ENCODE measurements at regions not wholly inside any gene's neighbourhood (a gene's known extent, or its start where the extent isn't known, plus 50 kb on each side); places are given as distances from the start of the nearest gene placed in this dataset.

GRCh38 chr9:102842423-102842822 lies 152.7 kb upstream of the CYLC2 start:
- Histone ChIP-seq H3K27me3 (ENCODE audit: low read depth, low read length) (no peaks in the 10 kb centered on the region), H3K27ac (ENCODE audit: low read length) (no peak overlapping the region), H3K9me3 (ENCODE audit: control insufficient read depth in 1 of 2, low read length in 2 of 2) (no peaks in the 10 kb centered on the region), H3K4me3 (ENCODE audit: low read depth in 1 of 2, low read length in 2 of 2) (no peak overlapping the region), H3K36me3 (ENCODE audit: control insufficient read depth in 1 of 2, insufficient read depth in 2 of 2, low read length in 2 of 2) (no peaks in the 10 kb centered on the region), H3K4me1 (ENCODE audit: control insufficient read depth in 1 of 2, insufficient read depth in 2 of 2, low read length in 2 of 2) (no peaks in the 10 kb centered on the region)

GRCh38 chr9:102841376-102841775 lies 153.8 kb upstream of the CYLC2 start:
- no peaks in the 10 kb centered on the region for H3K9me3 ChIP-seq (ENCODE audit: control insufficient read depth in 1 of 2, low read length in 2 of 2)
- H3K4me3 ChIP-seq (ENCODE audit: low read depth in 1 of 2, low read length in 2 of 2), result no peak overlapping the region
- no peaks in the 10 kb centered on the region for H3K36me3 ChIP-seq (ENCODE audit: control insufficient read depth in 1 of 2, insufficient read depth in 2 of 2, low read length in 2 of 2)
- H3K27ac ChIP-seq (ENCODE audit: low read length), result no peak overlapping the region
- H3K4me1 ChIP-seq (ENCODE audit: control insufficient read depth in 1 of 2, insufficient read depth in 2 of 2, low read length in 2 of 2), result no peaks in the 10 kb centered on the region
- no peaks in the 10 kb centered on the region for H3K27me3 ChIP-seq (ENCODE audit: low read depth, low read length)

GRCh38 chr9:102840335-102840734 lies 154.8 kb upstream of the CYLC2 start:
- no peaks in the 10 kb centered on the region for H3K4me1 ChIP-seq (ENCODE audit: control insufficient read depth in 1 of 2, insufficient read depth in 2 of 2, low read length in 2 of 2)
- no peaks in the 10 kb centered on the region for H3K27me3 ChIP-seq (ENCODE audit: low read depth, low read length)
- H3K27ac ChIP-seq (ENCODE audit: low read length), result no peak overlapping the region
- H3K4me3 ChIP-seq (ENCODE audit: low read depth in 1 of 2, low read length in 2 of 2), result no peak overlapping the region
- no peaks in the 10 kb centered on the region for H3K36me3 ChIP-seq (ENCODE audit: control insufficient read depth in 1 of 2, insufficient read depth in 2 of 2, low read length in 2 of 2)
- no peaks in the 10 kb centered on the region for H3K9me3 ChIP-seq (ENCODE audit: control insufficient read depth in 1 of 2, low read length in 2 of 2)

GRCh38 chr9:102832814-102833213 lies 162.3 kb upstream of the CYLC2 start:
- Histone ChIP-seq H3K9me3 (ENCODE audit: control insufficient read depth in 1 of 2, low read length in 2 of 2) (no peaks in the 10 kb centered on the region), H3K27ac (ENCODE audit: low read length) (no peak overlapping the region), H3K36me3 (ENCODE audit: control insufficient read depth in 1 of 2, insufficient read depth in 2 of 2, low read length in 2 of 2) (no peaks in the 10 kb centered on the region), H3K4me3 (ENCODE audit: low read depth in 1 of 2, low read length in 2 of 2) (no peak overlapping the region), H3K27me3 (ENCODE audit: low read depth, low read length) (no peaks in the 10 kb centered on the region), H3K4me1 (ENCODE audit: control insufficient read depth in 1 of 2, insufficient read depth in 2 of 2, low read length in 2 of 2) (no peaks in the 10 kb centered on the region)

GRCh38 chr9:102796244-102796643 lies 198.9 kb upstream of the CYLC2 start:
- Histone ChIP-seq H3K4me3 (ENCODE audit: low read depth in 1 of 2, low read length in 2 of 2) (no peak overlapping the region), H3K9me3 (ENCODE audit: control insufficient read depth in 1 of 2, low read length in 2 of 2) (no peaks in the 10 kb centered on the region), H3K36me3 (ENCODE audit: control insufficient read depth in 1 of 2, insufficient read depth in 2 of 2, low read length in 2 of 2) (no peaks in the 10 kb centered on the region), H3K27ac (ENCODE audit: low read length) (no peak overlapping the region), H3K4me1 (ENCODE audit: control insufficient read depth in 1 of 2, insufficient read depth in 2 of 2, low read length in 2 of 2) (no peaks in the 10 kb centered on the region), H3K27me3 (ENCODE audit: low read depth, low read length) (no peaks in the 10 kb centered on the region)

DNA sequence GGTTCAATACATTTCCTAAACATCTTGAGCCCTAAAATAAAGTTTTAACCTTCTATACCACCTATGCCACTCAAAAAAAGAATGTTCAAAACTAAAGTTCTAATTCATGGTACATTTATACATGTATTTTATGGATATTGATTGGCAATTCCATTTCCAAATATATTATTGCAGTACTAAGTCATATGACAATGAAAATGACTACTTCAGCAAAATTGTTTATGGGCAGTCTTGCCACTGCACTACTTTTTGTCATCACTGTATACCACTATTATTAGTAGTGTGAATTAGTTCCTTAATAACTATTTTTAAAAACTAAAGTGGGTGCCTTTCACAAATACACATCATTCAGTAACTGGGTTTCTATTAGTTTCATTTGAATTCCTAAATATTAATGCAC lies 199.6 kb upstream of the CYLC2 start:
- no peaks in the 10 kb centered on the region for H3K4me1 ChIP-seq (ENCODE audit: control insufficient read depth in 1 of 2, insufficient read depth in 2 of 2, low read length in 2 of 2)
- no peak overlapping the region for H3K4me3 ChIP-seq (ENCODE audit: low read depth in 1 of 2, low read length in 2 of 2)
- H3K36me3 ChIP-seq (ENCODE audit: control insufficient read depth in 1 of 2, insufficient read depth in 2 of 2, low read length in 2 of 2), result no peaks in the 10 kb centered on the region
- H3K27me3 ChIP-seq (ENCODE audit: low read depth, low read length), result no peaks in the 10 kb centered on the region
- no peaks in the 10 kb centered on the region for H3K9me3 ChIP-seq (ENCODE audit: control insufficient read depth in 1 of 2, low read length in 2 of 2)
- H3K27ac ChIP-seq (ENCODE audit: low read length), result no peak overlapping the region

GRCh38 chr9:102779356-102779755 lies 215.8 kb upstream of the CYLC2 start:
- no peaks in the 10 kb centered on the region for H3K27me3 ChIP-seq (ENCODE audit: low read depth, low read length)
- no peaks in the 10 kb centered on the region for H3K36me3 ChIP-seq (ENCODE audit: control insufficient read depth in 1 of 2, insufficient read depth in 2 of 2, low read length in 2 of 2)
- no peaks in the 10 kb centered on the region for H3K4me1 ChIP-seq (ENCODE audit: control insufficient read depth in 1 of 2, insufficient read depth in 2 of 2, low read length in 2 of 2)
- no peaks in the 10 kb centered on the region for H3K9me3 ChIP-seq (ENCODE audit: control insufficient read depth in 1 of 2, low read length in 2 of 2)
- no peak overlapping the region for H3K27ac ChIP-seq (ENCODE audit: low read length)
- H3K4me3 ChIP-seq (ENCODE audit: low read depth in 1 of 2, low read length in 2 of 2), result no peak overlapping the region

GRCh38 chr9:102778746-102779145 lies 216.4 kb upstream of the CYLC2 start:
- Histone ChIP-seq H3K9me3 (ENCODE audit: control insufficient read depth in 1 of 2, low read length in 2 of 2) (no peaks in the 10 kb centered on the region), H3K4me3 (ENCODE audit: low read depth in 1 of 2, low read length in 2 of 2) (no peak overlapping the region), H3K4me1 (ENCODE audit: control insufficient read depth in 1 of 2, insufficient read depth in 2 of 2, low read length in 2 of 2) (no peaks in the 10 kb centered on the region), H3K36me3 (ENCODE audit: control insufficient read depth in 1 of 2, insufficient read depth in 2 of 2, low read length in 2 of 2) (no peaks in the 10 kb centered on the region), H3K27me3 (ENCODE audit: low read depth, low read length) (no peaks in the 10 kb centered on the region), H3K27ac (ENCODE audit: low read length) (no peak overlapping the region)

GRCh38 chr9:102770704-102771103 lies 224.4 kb upstream of the CYLC2 start:
- H3K27me3 ChIP-seq (ENCODE audit: low read depth, low read length), result no peaks in the 10 kb centered on the region
- no peaks in the 10 kb centered on the region for H3K4me1 ChIP-seq (ENCODE audit: control insufficient read depth in 1 of 2, insufficient read depth in 2 of 2, low read length in 2 of 2)
- no peaks in the 10 kb centered on the region for H3K9me3 ChIP-seq (ENCODE audit: control insufficient read depth in 1 of 2, low read length in 2 of 2)
- no peaks in the 10 kb centered on the region for H3K36me3 ChIP-seq (ENCODE audit: control insufficient read depth in 1 of 2, insufficient read depth in 2 of 2, low read length in 2 of 2)
- H3K4me3 ChIP-seq (ENCODE audit: low read depth in 1 of 2, low read length in 2 of 2), result no peak overlapping the region
- H3K27ac ChIP-seq (ENCODE audit: low read length), result no peak overlapping the region

- no peaks in the 10 kb centered on the region for H3K27me3 ChIP-seq (ENCODE audit: low read depth, low read length)
- H3K4me3 ChIP-seq (ENCODE audit: low read depth in 1 of 2, low read length in 2 of 2), result no peak overlapping the region
- H3K36me3 ChIP-seq (ENCODE audit: control insufficient read depth in 1 of 2, insufficient read depth in 2 of 2, low read length in 2 of 2), result no peaks in the 10 kb centered on the region
- no peak overlapping the region for H3K27ac ChIP-seq (ENCODE audit: low read length)
- H3K4me1 ChIP-seq (ENCODE audit: control insufficient read depth in 1 of 2, insufficient read depth in 2 of 2, low read length in 2 of 2), result no peaks in the 10 kb centered on the region
- H3K9me3 ChIP-seq (ENCODE audit: control insufficient read depth in 1 of 2, low read length in 2 of 2), result no peaks in the 10 kb centered on the region
These were observed 225.8 kb upstream of the CYLC2 start for GRCh38 chr9:102769307-102769706.

DNA sequence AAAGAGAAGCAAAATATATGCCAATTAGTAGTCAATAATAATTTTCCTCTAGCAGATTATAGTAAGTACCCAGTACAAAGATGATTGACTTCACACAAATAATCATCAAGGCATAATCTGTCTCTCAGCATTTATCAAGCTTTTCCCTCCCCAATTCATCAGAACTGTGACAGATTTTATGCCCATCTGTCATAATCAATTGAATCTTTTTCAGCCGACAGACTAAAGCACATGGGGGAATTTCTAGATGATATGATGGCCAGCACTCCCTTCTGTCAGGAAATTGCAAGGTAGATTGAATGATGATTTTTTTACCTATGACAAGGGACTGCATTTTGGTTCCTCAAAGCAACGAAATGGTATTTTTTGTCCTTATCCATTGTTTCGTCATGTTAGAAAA lies 227.1 kb upstream of the CYLC2 start:
- H3K36me3 ChIP-seq (ENCODE audit: control insufficient read depth in 1 of 2, insufficient read depth in 2 of 2, low read length in 2 of 2), result no peaks in the 10 kb centered on the region
- H3K9me3 ChIP-seq (ENCODE audit: control insufficient read depth in 1 of 2, low read length in 2 of 2), result no peaks in the 10 kb centered on the region
- no peaks in the 10 kb centered on the region for H3K4me1 ChIP-seq (ENCODE audit: control insufficient read depth in 1 of 2, insufficient read depth in 2 of 2, low read length in 2 of 2)
- no peak overlapping the region for H3K27ac ChIP-seq (ENCODE audit: low read length)
- H3K4me3 ChIP-seq (ENCODE audit: low read depth in 1 of 2, low read length in 2 of 2), result no peak overlapping the region
- no peaks in the 10 kb centered on the region for H3K27me3 ChIP-seq (ENCODE audit: low read depth, low read length)

- H3K4me3 ChIP-seq (ENCODE audit: low read depth in 1 of 2, low read length in 2 of 2), result no peak overlapping the region
- H3K27ac ChIP-seq (ENCODE audit: low read length), result no peak overlapping the region
- no peaks in the 10 kb centered on the region for H3K9me3 ChIP-seq (ENCODE audit: control insufficient read depth in 1 of 2, low read length in 2 of 2)
- H3K27me3 ChIP-seq (ENCODE audit: low read depth, low read length), result no peaks in the 10 kb centered on the region
- H3K36me3 ChIP-seq (ENCODE audit: control insufficient read depth in 1 of 2, insufficient read depth in 2 of 2, low read length in 2 of 2), result no peaks in the 10 kb centered on the region
- H3K4me1 ChIP-seq (ENCODE audit: control insufficient read depth in 1 of 2, insufficient read depth in 2 of 2, low read length in 2 of 2), result no peaks in the 10 kb centered on the region
These were observed 228.1 kb upstream of the CYLC2 start for GRCh38 chr9:102767076-102767475.
